HFF-Myc (cell line): ENCODE measurements at regions not wholly inside any gene's neighbourhood (a gene's known extent, or its start where the extent isn't known, plus 50 kb on each side); places are given as distances from the start of the nearest gene placed in this dataset.

Experiments used
- DNase-seq: peaks from one replicate; pipeline ENCODE4 v3.0.0-alpha.2; 2011; ENCODE audit warnings: low read depth; ENCODE audit errors: extremely low read depth
- H3K4me3 ChIP-seq: replicated peaks from 2 replicates; pipeline ENCODE4 v1.5.1; 2011; ENCODE audit warnings: low read depth, mild to moderate bottlenecking, control low read depth, low read length
- CTCF ChIP-seq: IDR thresholded peaks from 2 replicates; pipeline ENCODE4 v1.5.1; 2012; ENCODE audit warnings: mild to moderate bottlenecking, low read depth, low read length, control low read depth; ENCODE audit errors: missing control alignments

GRCh38 chrX:10381193-10381592, 224.4 kb downstream of the CLCN4 start:
- no peak for TF ChIP-seq CTCF
- no peak overlapping the region for H3K4me3 ChIP-seq
- DNase-seq, result no peak

GRCh38 chrX:10387011-10387410, 230.2 kb downstream of the CLCN4 start:
- H3K4me3 ChIP-seq, result no peak overlapping the region
- DNase-seq, result no peak
- no peak for TF ChIP-seq CTCF

GRCh38 chrX:10390187-10390586, 230.2 kb downstream of the MID1 start:
- no peak for TF ChIP-seq CTCF

GRCh38 chrX:10393241-10393640, 227.1 kb downstream of the MID1 start:
- no peak for DNase-seq
- TF ChIP-seq CTCF, result no peak
- no peak overlapping the region for H3K4me3 ChIP-seq

More at GRCh38 chrX:10390187-10390586, 230.2 kb downstream of the MID1 start:
- no peak for DNase-seq
- no peak overlapping the region for H3K4me3 ChIP-seq

- TF ChIP-seq CTCF, result no peak
- H3K4me3 ChIP-seq, result no peak overlapping the region
- DNase-seq, result no peak
Measured at GRCh38 chrX:10393899-10394298, 226.5 kb downstream of the MID1 start.

GRCh38 chrX:10395179-10395578, 225.2 kb downstream of the MID1 start:
- TF ChIP-seq CTCF, result no peak
- no peak overlapping the region for H3K4me3 ChIP-seq
- DNase-seq, result no peak
